ENCODE measurements at regions not wholly inside any gene's neighbourhood (a gene's known extent, or its start where the extent isn't known, plus 50 kb on each side); places are given as distances from the start of the nearest gene placed in this dataset.

DNA sequence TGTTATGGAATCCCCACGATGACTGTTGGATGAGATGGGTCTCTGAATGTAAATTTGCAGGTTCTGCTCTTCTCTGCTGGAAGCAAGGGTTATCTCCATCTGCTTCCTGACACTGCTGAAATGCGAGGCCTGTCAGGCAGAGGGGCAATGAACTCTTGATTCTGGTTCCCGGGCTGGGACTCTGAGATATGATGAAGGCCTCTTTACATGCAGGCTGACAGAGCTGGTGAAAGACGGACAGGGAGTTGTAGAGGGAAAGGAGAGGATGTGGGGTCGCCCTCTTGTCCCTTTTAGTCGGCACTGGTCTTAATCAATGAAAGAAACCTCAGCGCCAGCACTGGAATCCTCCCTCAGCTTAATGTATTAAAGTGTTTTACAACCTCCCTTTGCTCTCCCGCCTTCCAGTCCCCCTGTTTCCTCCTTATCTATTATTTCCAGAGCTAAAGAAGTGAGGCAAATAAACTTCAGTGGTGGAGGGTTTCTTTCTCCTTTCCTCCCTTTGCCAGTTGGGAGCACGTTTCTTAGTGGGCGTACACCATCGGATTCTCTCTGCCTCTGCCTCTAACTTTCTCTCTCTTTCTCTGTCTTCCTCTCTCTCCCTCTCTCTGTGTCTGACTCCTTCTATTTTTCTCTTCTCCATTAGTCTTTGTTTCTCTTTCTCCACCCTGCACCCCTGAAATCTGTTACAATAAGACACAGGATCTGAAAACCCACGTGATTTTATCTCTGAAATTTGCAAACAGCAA, 145.6 kb downstream of the BAMBI start:
- TF ChIP-seq, protein P1, sequence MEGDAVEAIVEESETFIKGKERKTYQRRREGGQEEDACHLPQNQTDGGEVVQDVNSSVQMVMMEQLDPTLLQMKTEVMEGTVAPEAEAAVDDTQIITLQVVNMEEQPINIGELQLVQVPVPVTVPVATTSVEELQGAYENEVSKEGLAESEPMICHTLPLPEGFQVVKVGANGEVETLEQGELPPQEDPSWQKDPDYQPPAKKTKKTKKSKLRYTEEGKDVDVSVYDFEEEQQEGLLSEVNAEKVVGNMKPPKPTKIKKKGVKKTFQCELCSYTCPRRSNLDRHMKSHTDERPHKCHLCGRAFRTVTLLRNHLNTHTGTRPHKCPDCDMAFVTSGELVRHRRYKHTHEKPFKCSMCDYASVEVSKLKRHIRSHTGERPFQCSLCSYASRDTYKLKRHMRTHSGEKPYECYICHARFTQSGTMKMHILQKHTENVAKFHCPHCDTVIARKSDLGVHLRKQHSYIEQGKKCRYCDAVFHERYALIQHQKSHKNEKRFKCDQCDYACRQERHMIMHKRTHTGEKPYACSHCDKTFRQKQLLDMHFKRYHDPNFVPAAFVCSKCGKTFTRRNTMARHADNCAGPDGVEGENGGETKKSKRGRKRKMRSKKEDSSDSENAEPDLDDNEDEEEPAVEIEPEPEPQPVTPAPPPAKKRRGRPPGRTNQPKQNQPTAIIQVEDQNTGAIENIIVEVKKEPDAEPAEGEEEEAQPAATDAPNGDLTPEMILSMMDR (optimal IDR thresholded peaks at IDR 0.05 in 1 of 3, IDR thresholded peaks at IDR 0.05 in 1 of 3, conservative IDR thresholded peaks at IDR 0.05 in 1 of 3; ENCODE audit: extremely low read depth in 1 of 3, insufficient read depth in 2 of 3, low read length in 3 of 3) = no peak
- no peak for TF ChIP-seq EZH2 (IDR thresholded peaks at IDR 0.05; ENCODE audit: low read length)
